Cardiac muscle cell (in vitro differentiated cells and primary cell): ENCODE measurements at regions not wholly inside any gene's neighbourhood (a gene's known extent, or its start where the extent isn't known, plus 50 kb on each side); places are given as distances from the start of the nearest gene placed in this dataset.
"Not testable (repeated sequence)": the region's sequence is repeated elsewhere in the genome, so short reads cannot be mapped to it uniquely, and the experiment has no call there.

Source experiments
- DNase-seq, 2 donors: peaks; one replicate each; pipeline versions ENCODE4 v3.0.0 to v3.0.0-alpha.2; 2010 to 2017; ENCODE audit warnings: low read depth in 1 of 2, low spot score in 1 of 2
- H3K27ac ChIP-seq: fragments of 200-600 bp; sonication (generic); 2 replicates; pipeline ENCODE4 v1.5.1; 2016
- H3K27me3 ChIP-seq: fragments of 200-600 bp; sonication (generic); 2 replicates; pipeline ENCODE4 v1.6.0; 2016; ENCODE audit warnings: control low read depth
- H3K36me3 ChIP-seq: fragments of 200-600 bp; sonication (generic); 2 replicates; pipeline ENCODE4 v1.5.1; 2016; ENCODE audit warnings: control low read depth
- H3K4me1 ChIP-seq: fragments of 200-600 bp; sonication (generic); 2 replicates; pipeline ENCODE4 v1.8.1; 2017; ENCODE audit warnings: low read depth, mild to moderate bottlenecking, mixed run types
- H3K4me3 ChIP-seq: fragments of 200-600 bp; sonication (generic); 2 replicates; pipeline ENCODE4 v1.5.1; 2016; ENCODE audit warnings: mild to moderate bottlenecking
- H3K9me3 ChIP-seq: fragments of 200-600 bp; sonication (generic); 2 replicates; pipeline ENCODE4 v1.5.1; 2017; ENCODE audit warnings: low read depth, mild to moderate bottlenecking, control low read depth
- CTCF ChIP-seq: IDR thresholded peaks from 2 replicates; pipeline ENCODE4 v1.5.1; 2012; ENCODE audit warnings: low read depth, mild to moderate bottlenecking, low read length

GRCh38 chr12:92398565-92399309 lies 253.1 kb upstream of the BTG1 start:
- H3K36me3 ChIP-seq: no peaks in the 10 kb centered on the region
- H3K4me1 ChIP-seq: peaks cover 20% of the 10 kb centered on the region
- no peaks in the 10 kb centered on the region for H3K9me3 ChIP-seq
- no peak for TF ChIP-seq CTCF
- no peak overlapping the region for H3K4me3 ChIP-seq
- no peaks in the 10 kb centered on the region for H3K27me3 ChIP-seq
- H3K27ac ChIP-seq: no peak overlapping the region
- DNase-seq: no peak

- no peaks in the 10 kb centered on the region for H3K9me3 ChIP-seq
- no peak for TF ChIP-seq CTCF
- H3K36me3 ChIP-seq: no peaks in the 10 kb centered on the region
- peak in 1 of 2 donors; percentile 7 for DNase-seq
- peaks cover 7% of the 10 kb centered on the region for H3K4me1 ChIP-seq
- H3K27me3 ChIP-seq: no peaks in the 10 kb centered on the region
- H3K4me3 ChIP-seq: no peak overlapping the region
- H3K27ac ChIP-seq: no peak overlapping the region
Measured at GRCh38 chr12:92396647-92397252, 251.1 kb upstream of the BTG1 start.

GRCh38 chr12:92395322-92395721 lies 249.7 kb upstream of the BTG1 start:
- H3K27ac ChIP-seq: no peak overlapping the region
- no peaks in the 10 kb centered on the region for H3K9me3 ChIP-seq
- H3K27me3 ChIP-seq: no peaks in the 10 kb centered on the region
- DNase-seq: no peak
- TF ChIP-seq CTCF: no peak
- no peaks in the 10 kb centered on the region for H3K36me3 ChIP-seq
- H3K4me3 ChIP-seq: no peak overlapping the region
- H3K4me1 ChIP-seq: peaks cover 7% of the 10 kb centered on the region

GRCh38 chr12:92394895-92395294 lies 249.2 kb upstream of the BTG1 start:
- DNase-seq: no peak
- Histone ChIP-seq H3K27ac (no peak overlapping the region), H3K27me3 (no peaks in the 10 kb centered on the region), H3K36me3 (no peaks in the 10 kb centered on the region), H3K9me3 (no peaks in the 10 kb centered on the region), H3K4me1 (peaks cover 7% of the 10 kb centered on the region), H3K4me3 (no peak overlapping the region)
- TF ChIP-seq CTCF: no peak

DNA sequence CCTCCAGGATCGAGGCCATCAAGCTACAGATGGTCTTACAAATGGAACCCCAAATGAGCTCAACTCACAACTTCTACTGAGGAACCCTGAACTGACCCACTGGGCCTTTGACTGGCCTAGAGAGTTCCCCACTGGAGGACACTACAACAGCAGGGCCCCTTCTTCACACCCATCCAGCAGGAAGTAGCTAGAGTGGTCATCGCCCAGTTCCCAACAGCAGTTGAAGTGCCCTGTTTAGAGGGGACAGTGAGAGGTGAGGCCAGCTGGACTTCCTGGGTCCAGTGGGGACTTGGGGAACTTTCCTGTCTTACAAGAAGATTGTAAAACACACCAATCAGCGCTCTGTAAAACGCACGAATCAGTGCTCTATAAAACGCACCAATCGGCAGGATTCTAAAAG lies 247.9 kb upstream of the BTG1 start:
- Histone ChIP-seq H3K36me3 (no peaks in the 10 kb centered on the region), H3K27me3 (no peaks in the 10 kb centered on the region), H3K4me3 (no peak overlapping the region), H3K9me3 (no peaks in the 10 kb centered on the region), H3K27ac (no peak overlapping the region), H3K4me1 (no peaks in the 10 kb centered on the region)
- TF ChIP-seq CTCF: no peak
- DNase-seq: no peak

- not testable (repeated sequence) for DNase-seq, H3K9me3 ChIP-seq, H3K27ac ChIP-seq, H3K27me3 ChIP-seq, H3K4me1 ChIP-seq, H3K36me3 ChIP-seq, H3K4me3 ChIP-seq
Measured at GRCh38 chr12:92391726-92392125, 246.1 kb upstream of the BTG1 start.
